Thoracic aorta (tissue), 2 donors: ENCODE measurements at regions not wholly inside any gene's neighbourhood (a gene's known extent, or its start where the extent isn't known, plus 50 kb on each side); places are given as distances from the start of the nearest gene placed in this dataset.

Source experiments
- ATAC-seq: fragments of 150-250 bp; one replicate; pipeline ENCODE4 v1.8.0; 2017; ENCODE audit warnings: low read depth; ENCODE audit not compliant: insufficient number of reproducible peaks, low FRiP score
- DNase-seq: peaks from one replicate; pipeline ENCODE4 v3.0.0-alpha.2; 2020; ENCODE audit warnings: low spot score
- H3K27ac ChIP-seq, 2 donors: fragments of 200-600 bp; sonication (generic); 1 replicate in 1 of 2; 2 replicates in 1 of 2; pipeline ENCODE4 v1.5.1; 2016; ENCODE audit warnings: mild to moderate bottlenecking in 2 of 2, moderate library complexity in 2 of 2
- H3K27me3 ChIP-seq: fragments of 200-600 bp; sonication (generic); replicated peaks from 2 replicates; pipeline ENCODE4 v1.6.0; 2016; ENCODE audit warnings: mild to moderate bottlenecking; ENCODE audit not compliant: insufficient read depth
- H3K36me3 ChIP-seq: fragments of 200-600 bp; sonication (generic); one replicate; pipeline ENCODE4 v1.5.1; 2016
- H3K4me1 ChIP-seq, 2 donors: fragments of 200-600 bp; sonication (generic); 1 replicate in 1 of 2; 2 replicates in 1 of 2; pipeline versions ENCODE4 v1.5.1 to v1.6.0; 2016; ENCODE audit warnings: low read depth in 2 of 2, mild to moderate bottlenecking in 1 of 2; ENCODE audit not compliant: control insufficient read depth in 1 of 2
- H3K4me3 ChIP-seq: fragments of 200-600 bp; sonication (generic); 2 replicates; pipeline ENCODE4 v1.5.1; 2016; ENCODE audit warnings: mild to moderate bottlenecking
- H3K9me3 ChIP-seq: fragments of 200-600 bp; sonication (generic); 2 replicates; pipeline ENCODE4 v1.5.1; 2016
- CTCF ChIP-seq: fragments of 200-600 bp; sonication (generic); IDR thresholded peaks from one replicate; pipeline ENCODE4 v1.5.1; 2019; ENCODE audit warnings: antibody characterized with exemption

- Histone ChIP-seq H3K36me3 (no peaks in the 10 kb centered on the region), H3K4me1 (no peaks in the 10 kb centered on the region), H3K27ac (no peak overlapping the region), H3K4me3 (no peak overlapping the region), H3K9me3 (no peaks in the 10 kb centered on the region), H3K27me3 (no peaks in the 10 kb centered on the region)
- TF ChIP-seq CTCF, result no peak
- ATAC-seq (no peak), DNase-seq (no peak)
Observed at GRCh38 chr17:70675070-70675590, 505.8 kb downstream of the KCNJ2 start.

GRCh38 chr17:70677783-70678647, 508.7 kb downstream of the KCNJ2 start:
- H3K36me3 ChIP-seq, result no peaks in the 10 kb centered on the region
- no peak for TF ChIP-seq CTCF
- no peaks in the 10 kb centered on the region for H3K9me3 ChIP-seq
- no peak overlapping the region for H3K27ac ChIP-seq
- peaks cover 5% of the 10 kb centered on the region for H3K27me3 ChIP-seq
- no peaks in the 10 kb centered on the region for H3K4me1 ChIP-seq
- ATAC-seq (no peak), DNase-seq (no peak)
- H3K4me3 ChIP-seq, result no peak overlapping the region

GRCh38 chr17:70678889-70679288, 509.6 kb downstream of the KCNJ2 start:
- Histone ChIP-seq H3K4me1 (no peaks in the 10 kb centered on the region), H3K27ac (no peak overlapping the region), H3K4me3 (no peak overlapping the region), H3K36me3 (no peaks in the 10 kb centered on the region), H3K9me3 (no peaks in the 10 kb centered on the region), H3K27me3 (peaks cover 5% of the 10 kb centered on the region)
- ATAC-seq (no peak), DNase-seq (no peak)
- no peak for TF ChIP-seq CTCF

GRCh38 chr17:70683936-70684335, 514.6 kb downstream of the KCNJ2 start:
- Histone ChIP-seq H3K9me3 (no peaks in the 10 kb centered on the region), H3K27ac (no peak overlapping the region), H3K4me3 (no peak overlapping the region), H3K27me3 (peaks cover 5% of the 10 kb centered on the region), H3K36me3 (no peaks in the 10 kb centered on the region), H3K4me1 (no peaks in the 10 kb centered on the region)
- no peak for ATAC-seq
- no peak for DNase-seq
- TF ChIP-seq CTCF, result no peak

DNA sequence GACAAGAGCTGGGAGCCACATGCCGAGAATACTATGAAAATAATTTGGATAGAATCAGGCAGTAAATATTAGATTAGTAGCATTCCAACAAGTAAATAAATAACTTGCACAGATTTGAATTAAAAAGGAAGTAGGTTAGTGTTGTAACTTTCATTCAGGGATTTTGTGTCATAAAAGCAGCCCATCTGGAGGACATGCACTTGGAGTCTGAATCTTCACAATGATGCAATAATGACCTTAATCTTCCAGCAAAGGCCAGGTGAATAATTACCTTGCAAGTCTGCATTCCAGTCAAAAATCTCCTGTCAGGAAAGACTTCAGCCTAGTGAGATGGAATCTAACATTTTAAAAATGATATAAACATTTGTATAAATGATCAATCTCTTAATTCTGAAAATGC, 518.1 kb downstream of the KCNJ2 start:
- Histone ChIP-seq H3K4me1 (no peaks in the 10 kb centered on the region), H3K4me3 (no peak overlapping the region), H3K36me3 (no peaks in the 10 kb centered on the region), H3K9me3 (no peaks in the 10 kb centered on the region), H3K27ac (no peak overlapping the region), H3K27me3 (no peaks in the 10 kb centered on the region)
- ATAC-seq (no peak), DNase-seq (no peak)
- TF ChIP-seq CTCF, result no peak
